Activated T-cell treated with anti-CD3 and anti-CD28 coated beads, Interleukin-2, amount 50 U/mL, for 48 hours (primary cell): ENCODE measurements at regions not wholly inside any gene's neighbourhood (a gene's known extent, or its start where the extent isn't known, plus 50 kb on each side); places are given as distances from the start of the nearest gene placed in this dataset.
A peak's percentile ranks its signal among the peaks of the same experiment; 100 is the strongest.
"Not testable (repeated sequence)": the region's sequence is repeated elsewhere in the genome, so short reads cannot be mapped to it uniquely, and the experiment has no call there.

Experiments used
- DNase-seq, 2 experiments: peaks; one replicate each; pipeline ENCODE4 v3.0.0-alpha.2; 2020

DNA sequence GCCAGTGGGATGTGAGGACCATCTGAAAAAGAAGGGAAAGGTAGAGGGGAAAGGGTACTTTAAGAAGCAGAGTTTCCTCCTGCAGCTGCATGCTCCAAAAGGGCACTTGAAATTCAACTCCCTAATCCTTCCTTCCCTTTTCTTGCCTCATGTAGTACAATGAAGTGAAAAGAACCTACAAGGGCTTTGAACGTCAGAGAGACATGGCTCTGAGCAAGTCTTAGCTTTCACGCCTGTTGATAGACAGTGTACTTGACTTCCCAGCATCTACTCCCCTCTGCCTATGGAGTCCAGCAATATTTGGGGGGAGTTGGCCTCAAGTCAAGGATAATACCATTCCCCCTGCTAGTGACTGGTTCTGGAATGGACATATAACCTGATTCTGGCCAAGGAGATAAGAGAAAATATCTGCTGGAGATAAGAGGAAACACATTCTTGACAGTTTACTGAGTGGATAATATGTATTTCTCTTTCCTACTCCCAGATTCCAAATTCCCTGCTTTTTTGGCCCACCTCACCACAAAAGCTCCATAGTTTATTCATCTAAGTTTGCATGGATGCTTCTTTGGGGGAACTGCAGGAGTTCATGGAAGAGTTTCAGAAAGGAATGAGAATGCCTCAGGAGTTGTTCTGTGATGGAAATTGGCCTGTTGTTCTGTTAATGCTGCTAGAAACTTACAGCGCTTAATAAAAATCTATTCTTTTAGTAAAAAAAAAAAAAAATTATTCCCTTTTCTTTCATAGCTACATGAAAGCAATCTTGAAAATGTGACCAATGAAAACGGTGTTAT, 193.0 kb upstream of the TPM1 start:
- no peak for DNase-seq

DNA sequence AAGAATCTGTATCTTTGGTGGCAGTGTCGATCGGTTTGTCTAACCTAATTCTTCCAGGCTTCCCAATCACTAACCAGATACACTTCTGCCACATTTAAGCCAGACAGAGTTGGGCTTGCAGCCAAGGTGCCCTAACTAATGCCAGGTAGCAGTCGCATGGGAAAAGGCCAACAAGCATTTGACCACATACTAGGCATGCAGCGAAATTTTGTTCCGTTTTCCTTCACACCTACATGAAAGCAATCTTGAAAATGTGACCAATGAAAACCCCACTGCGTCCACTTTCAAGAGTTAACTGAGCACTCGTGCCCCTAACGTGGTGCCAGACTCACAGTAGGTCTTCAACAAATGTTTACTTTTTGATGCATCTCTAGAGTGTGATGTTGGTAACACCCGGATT, 192.2 kb upstream of the TPM1 start:
- no peak for DNase-seq

GRCh38 chr15:62850791-62851291, 191.7 kb upstream of the TPM1 start:
- no peak for DNase-seq

DNA sequence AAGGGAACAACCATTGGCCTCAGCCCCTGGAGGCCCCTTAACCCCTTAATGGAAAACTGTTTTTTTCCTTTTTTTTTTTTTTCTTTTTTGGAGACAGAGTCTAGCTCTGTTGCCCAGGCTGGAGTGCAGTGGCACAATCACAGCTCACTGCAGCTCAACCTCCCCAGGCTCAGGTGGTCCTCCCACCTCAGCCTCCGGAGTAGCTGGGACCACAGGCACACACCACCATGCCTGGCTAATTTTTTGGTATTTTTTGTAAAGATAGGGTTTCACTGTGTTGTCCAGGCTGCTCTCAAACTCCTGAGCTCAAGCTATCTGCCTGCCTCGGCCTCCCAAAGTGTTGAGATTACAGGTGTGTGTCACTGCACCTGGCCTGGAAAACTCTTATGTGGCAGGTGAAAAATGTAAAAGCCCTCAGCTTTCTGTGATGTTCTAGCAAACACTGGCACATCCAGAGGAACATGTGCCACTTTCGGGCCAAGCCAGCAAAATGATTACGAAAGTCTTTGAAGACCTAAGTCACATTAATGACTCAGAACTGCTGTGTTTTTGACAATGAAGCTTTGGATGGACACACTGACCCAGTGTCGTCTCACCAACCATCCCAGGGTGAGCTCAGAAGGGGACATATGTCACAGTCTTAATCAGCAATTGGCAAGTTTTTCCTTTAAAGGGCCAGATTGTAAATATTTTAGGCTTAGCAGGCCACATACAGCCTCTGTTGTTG, 189.3 kb upstream of the TPM1 start:
- DNase-seq = no peak

DNA sequence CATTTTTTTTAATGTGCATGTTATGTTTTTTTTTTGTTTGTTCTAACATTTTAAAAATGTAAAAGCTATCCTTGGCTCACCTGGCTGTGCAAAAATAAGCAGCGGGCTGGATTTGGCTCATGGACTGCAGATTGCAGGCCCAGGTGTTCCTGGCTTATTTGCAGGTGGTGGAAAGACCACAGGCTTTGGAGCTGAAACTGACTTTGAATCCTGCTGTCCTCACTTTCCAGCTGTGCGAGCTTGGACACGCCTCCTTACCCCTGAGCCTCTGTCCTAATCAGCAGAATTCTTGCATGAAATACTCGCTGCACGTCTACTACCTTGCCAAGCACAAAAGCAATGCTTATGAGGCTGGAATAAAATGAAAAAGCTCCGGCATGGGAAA, 188.7 kb upstream of the TPM1 start:
- DNase-seq = no peak

DNA sequence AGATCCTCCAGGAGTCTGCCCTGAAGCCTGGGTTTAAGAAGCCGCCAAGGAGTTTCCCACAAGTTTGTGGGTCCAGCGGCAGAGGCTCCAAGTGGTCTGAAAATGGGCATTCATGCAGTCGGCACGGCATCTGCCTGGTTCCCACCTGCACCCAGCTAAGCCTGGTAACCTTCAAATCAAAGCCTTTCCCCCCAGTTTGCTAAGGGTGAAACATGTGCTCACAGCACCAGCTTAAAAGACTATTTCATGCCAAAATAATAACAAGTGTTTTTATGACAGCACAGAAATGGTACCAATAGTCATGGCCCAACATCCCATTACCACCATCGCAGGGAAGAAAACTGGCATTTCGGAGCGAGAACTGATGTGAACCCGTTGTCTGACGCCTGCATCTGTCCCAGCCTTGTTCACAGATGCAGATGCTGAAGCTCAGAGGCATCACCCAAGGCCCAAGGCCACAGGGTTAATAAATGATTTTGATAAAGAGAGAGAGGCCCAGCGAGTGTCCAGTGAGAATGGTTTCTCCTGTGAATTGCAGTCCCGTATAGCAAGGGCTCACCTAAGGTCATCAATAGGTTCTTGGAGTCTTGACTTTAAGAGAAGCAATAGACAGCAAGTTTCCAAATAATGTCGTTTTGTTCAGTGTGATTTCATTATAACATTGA, 188.0 kb upstream of the TPM1 start:
- DNase-seq = no peak

DNA sequence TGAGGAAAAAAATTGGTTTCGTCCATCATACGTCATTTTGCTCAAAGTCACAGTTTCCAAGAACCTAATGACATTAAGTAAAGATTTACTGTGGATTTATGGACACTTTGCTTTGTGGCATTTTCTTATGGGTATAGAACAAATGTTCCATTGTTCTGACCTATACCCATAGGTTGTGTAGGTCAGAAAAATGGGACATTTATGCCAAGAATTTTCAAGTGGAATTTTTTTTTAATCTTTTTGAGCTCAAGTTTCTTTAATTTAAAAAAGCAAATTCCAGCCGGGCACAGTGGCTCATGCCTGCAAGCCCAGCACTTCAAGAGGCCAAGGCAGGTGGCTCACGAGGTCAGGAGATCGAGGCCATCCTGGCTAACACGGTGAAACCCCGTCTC, 187.5 kb upstream of the TPM1 start:
- no peak for DNase-seq

DNA sequence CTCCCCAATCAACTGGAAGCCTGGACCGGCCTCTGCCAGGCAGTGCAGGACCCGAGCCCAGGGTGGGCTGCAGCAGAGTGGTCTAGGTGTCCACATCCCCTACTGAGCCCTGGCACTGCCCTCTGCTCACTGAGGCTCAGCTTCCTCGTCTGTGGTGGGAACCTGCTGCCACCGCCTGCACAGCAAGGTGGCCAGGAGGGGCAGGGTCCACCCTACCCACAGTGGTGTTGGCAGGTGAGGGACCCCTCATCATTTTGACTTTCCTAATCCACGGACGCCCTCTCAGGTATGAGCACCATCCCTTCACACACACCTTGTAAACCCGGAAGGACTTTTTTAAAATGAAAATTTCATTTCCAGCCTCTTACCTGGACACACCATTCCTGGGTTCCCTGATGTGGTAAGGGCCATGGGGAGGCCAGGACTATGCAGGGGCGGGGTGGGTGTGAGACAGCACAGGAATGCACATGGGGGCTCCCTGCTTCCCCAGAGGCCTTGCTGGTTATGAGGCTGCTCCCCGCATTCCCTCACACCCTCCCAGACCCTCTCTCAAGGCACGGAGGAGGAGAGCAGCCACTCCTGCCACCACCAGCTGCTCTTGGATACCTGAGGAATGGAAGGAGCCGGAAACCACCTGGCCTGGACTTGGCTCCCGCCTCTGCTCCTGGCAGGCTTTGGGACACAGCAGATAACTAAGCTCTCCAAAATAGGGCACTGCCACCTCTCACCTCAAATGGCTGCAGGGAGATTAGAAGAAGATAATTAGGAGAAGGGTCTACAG, 185.9 kb upstream of the TPM1 start:
- no peak for DNase-seq

GRCh38 chr15:62857411-62857853, 185.1 kb upstream of the TPM1 start:
- peak; percentile 34 to 37 for DNase-seq

DNA sequence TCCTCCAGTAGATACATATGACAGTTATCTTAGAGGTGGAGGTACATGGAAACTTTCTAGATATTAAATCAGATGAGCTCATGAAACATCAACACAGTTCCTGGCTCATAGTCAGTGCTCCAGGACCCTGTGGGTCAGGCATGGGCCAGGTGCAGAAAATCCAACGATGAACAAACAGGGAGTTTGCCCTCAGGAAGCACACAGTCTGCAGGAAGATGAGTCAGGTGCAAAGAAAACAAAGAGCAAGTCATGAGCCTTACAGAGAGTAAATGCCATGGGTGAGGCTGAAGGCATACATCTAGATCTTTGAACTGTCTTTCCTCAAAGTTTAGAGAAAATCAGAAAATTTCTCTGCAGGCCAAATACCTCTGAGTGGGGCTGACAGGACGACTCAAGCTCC, 184.2 kb upstream of the TPM1 start:
- DNase-seq = no peak

GRCh38 chr15:62862717-62863116, 179.8 kb upstream of the TPM1 start:
- no peak for DNase-seq

GRCh38 chr15:62866366-62866765, 176.2 kb upstream of the TPM1 start:
- DNase-seq = no peak

DNA sequence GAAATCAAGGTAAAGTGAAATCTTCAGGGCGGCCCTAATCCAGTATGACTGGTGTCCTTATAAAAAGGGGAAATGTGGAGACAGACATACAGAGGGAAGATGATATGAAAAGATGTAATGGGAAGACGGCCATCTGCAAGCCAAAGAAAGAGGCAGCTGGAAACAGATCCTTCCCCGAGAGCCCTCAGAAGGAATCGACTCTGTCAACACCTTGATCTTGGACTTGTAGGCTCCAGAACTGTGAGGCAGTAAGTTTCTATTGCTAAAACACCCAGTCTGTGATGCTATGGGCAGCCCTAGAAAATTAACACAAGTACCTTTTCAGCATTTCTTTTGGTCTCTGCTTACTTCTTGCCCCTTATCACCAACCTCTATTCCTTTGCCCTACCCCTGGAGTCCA, 174.7 kb upstream of the TPM1 start:
- no peak for DNase-seq

GRCh38 chr15:62868507-62868906, 174.0 kb upstream of the TPM1 start:
- DNase-seq = no peak

- no peak for DNase-seq
These were observed 173.4 kb upstream of the TPM1 start for GRCh38 chr15:62869116-62869515.

DNA sequence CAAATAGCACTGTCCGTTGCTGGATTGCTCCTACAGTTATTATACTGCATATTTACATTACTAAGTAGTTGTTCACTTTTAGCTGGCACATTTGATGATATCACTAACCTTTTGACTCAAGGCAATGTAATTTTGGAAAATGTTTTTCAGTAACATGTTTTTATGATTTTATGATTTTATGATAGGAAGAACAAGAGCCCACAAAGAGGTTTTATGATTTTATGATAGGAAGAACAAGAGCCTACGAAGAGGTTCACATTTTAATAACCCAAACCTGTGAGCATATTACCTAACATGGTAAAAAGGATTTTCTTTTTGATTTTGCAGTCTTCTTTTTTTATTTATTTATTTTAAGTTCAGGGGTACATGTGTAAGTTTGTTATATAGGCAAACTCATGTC, 172.3 kb upstream of the TPM1 start:
- no peak for DNase-seq

DNA sequence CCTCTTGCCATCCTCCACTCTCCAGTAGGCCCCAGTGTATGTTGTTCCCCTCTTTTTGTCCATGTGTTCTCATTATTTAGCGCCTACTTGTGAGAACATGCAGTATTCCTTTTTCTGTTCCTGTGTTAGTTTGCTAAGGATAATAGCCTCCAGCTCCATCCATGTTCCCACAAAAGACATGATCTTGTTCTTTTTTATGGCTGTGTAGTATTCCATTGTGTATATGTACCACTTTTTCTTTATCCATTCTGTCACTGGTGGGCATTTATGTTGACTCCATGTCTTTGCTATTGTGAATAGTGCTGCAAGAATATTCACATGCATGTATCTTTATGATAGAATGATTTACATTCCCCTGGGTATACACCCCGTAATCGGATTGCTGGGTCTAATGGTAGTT, 171.8 kb upstream of the TPM1 start:
- not testable (repeated sequence) for DNase-seq

DNA sequence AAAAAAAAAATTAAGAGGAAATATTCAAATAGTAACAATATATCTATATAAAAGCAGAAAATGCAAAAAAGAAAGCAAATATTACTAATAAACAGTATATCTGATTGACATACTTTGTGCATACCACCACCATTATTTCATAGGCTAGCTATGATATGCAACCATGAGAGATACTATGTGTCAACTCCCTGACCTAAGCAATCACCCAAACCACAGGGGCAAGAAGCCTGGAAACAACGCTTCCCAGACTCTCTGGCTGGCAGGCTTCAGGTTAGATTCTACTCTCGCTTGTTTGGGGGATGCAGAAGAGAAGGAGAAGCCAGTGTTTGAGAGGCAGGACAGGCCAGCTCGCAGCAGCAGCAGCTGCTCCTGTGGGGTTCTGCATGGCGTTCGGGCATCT, 169.3 kb upstream of the TPM1 start:
- DNase-seq = no peak

DNA sequence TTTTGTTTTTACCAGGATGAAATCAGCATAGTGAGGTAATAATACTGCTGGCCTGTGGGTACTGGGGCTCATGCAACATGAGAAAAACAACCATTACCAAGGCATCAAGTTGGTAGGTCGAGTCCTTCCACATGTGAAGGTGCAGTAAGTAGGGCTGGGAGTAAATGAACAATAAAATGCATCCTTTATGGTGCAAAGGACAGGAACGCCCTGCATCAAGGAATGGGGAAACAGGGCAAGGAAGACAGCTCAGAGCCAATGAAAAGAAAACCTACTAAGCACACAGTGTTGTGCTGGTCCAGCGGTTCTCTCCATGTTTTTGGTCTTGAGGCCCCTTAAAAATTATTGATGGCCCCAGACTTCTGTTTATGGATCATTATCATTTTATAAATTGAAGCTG, 168.5 kb upstream of the TPM1 start:
- DNase-seq = no peak

- no peak for DNase-seq
These were observed 167.5 kb upstream of the TPM1 start for GRCh38 chr15:62874959-62875625.

DNA sequence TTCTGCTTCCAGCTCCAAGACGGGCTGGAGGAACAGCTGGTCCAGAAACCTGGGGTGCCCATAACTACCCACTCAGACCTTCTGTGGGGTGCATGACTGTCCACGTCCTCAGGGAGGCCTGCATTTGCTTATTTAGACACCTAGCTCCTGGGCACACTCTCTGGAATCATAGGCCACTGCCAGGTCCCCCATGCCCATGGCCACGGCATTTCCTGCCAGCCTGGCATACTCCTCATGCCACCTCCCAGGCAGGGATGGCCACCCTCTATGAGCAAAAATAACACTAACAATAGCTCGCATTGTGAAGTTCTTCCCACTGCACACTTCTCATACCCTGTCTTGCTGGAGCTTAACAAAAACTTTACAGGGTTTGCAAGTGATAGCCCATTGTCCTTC, 166.9 kb upstream of the TPM1 start:
- no peak for DNase-seq

DNA sequence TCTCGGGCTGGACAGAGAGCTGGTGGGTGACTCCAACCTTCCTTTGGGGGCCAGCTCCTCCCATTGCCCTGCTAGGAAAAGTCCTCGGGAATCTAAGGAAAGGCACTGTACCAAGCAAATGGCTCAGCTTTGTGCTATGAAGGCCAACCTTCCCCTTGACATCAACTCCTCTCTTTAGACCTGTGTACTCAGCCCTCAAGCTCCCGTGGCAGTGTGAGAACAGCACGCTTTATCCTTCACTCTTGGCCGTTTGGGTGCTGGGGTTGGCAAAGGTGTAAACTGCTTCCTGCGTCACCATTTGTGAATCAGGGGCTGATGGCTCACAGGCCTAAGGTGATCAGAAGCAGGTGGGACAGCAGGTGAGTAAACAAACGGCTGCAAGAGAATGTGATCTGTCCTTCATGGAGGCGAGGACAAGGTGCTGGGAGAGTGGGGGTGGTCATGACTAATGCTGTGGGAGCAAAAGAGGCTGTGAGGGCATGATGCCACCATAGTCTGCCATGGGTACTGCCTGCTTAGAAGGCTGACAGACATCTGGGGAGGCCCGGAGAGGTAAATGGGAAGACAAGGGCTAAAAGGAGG, 165.2 kb upstream of the TPM1 start:
- no peak for DNase-seq
